HG03066 (cell line): ENCODE measurements at regions not wholly inside any gene's neighbourhood (a gene's known extent, or its start where the extent isn't known, plus 50 kb on each side); places are given as distances from the start of the nearest gene placed in this dataset.
"Not testable (repeated sequence)": the region's sequence is repeated elsewhere in the genome, so short reads cannot be mapped to it uniquely, and the experiment has no call there.

Experiments
- ATAC-seq: cut with Tn5 transposase; IDR thresholded peaks from one replicate; pipeline ENCODE4 v1.9.1; 2021; ENCODE audit warnings: low read depth; ENCODE audit not compliant: unreplicated experiment

- ATAC-seq = no peak
Observed at GRCh38 chr13:58704953-58705352, 1073.4 kb downstream of the PCDH17 start.

- no peak for ATAC-seq
Observed at GRCh38 chr13:58706421-58706820, 1074.9 kb downstream of the PCDH17 start.

GRCh38 chr13:58712191-58712590 is 1080.6 kb downstream of the PCDH17 start:
- no peak for ATAC-seq

GRCh38 chr13:58714016-58714415 is 1082.5 kb downstream of the PCDH17 start:
- ATAC-seq = not testable (repeated sequence)

GRCh38 chr13:58721273-58721672 is 1089.7 kb downstream of the PCDH17 start:
- no peak for ATAC-seq

- ATAC-seq = no peak
Observed at GRCh38 chr13:58728126-58728525, 1096.6 kb downstream of the PCDH17 start.

- ATAC-seq = no peak
Observed at GRCh38 chr13:58729361-58729760, 1097.8 kb downstream of the PCDH17 start.

- ATAC-seq = no peak
Observed at GRCh38 chr13:58744686-58745085, 1113.1 kb downstream of the PCDH17 start.

- no peak for ATAC-seq
Observed at GRCh38 chr13:58767566-58767965, 1136.0 kb downstream of the PCDH17 start.

- ATAC-seq = no peak
Observed at GRCh38 chr13:58773280-58773859, 1141.8 kb downstream of the PCDH17 start.

- no peak for ATAC-seq
Observed at GRCh38 chr13:58782736-58783135, 1151.2 kb downstream of the PCDH17 start.

GRCh38 chr13:58792854-58793253 is 1161.3 kb downstream of the PCDH17 start:
- no peak for ATAC-seq

- ATAC-seq = no peak
Observed at GRCh38 chr13:58795715-58796114, 1164.2 kb downstream of the PCDH17 start.

- ATAC-seq = no peak
Observed at GRCh38 chr13:58804832-58805231, 1173.3 kb downstream of the PCDH17 start.

GRCh38 chr13:58806401-58806800 is 1174.9 kb downstream of the PCDH17 start:
- no peak for ATAC-seq

GRCh38 chr13:58823701-58824100 is 1192.2 kb downstream of the PCDH17 start:
- ATAC-seq = no peak

- no peak for ATAC-seq
Observed at GRCh38 chr13:58827904-58828303, 1196.4 kb downstream of the PCDH17 start.

GRCh38 chr13:58830841-58831240 is 1199.3 kb downstream of the PCDH17 start:
- ATAC-seq = no peak

GRCh38 chr13:58838615-58839014 is 1207.1 kb downstream of the PCDH17 start:
- ATAC-seq = no peak

- no peak for ATAC-seq
Observed at GRCh38 chr13:58843071-58843470, 1211.5 kb downstream of the PCDH17 start.

- no peak for ATAC-seq
Observed at GRCh38 chr13:58843567-58843966, 1212.0 kb downstream of the PCDH17 start.

GRCh38 chr13:58850161-58850560 is 1218.6 kb downstream of the PCDH17 start:
- no peak for ATAC-seq

- no peak for ATAC-seq
Observed at GRCh38 chr13:58852076-58852475, 1220.5 kb downstream of the PCDH17 start.
